HUES64 (cell line): ENCODE measurements at regions not wholly inside any gene's neighbourhood (a gene's known extent, or its start where the extent isn't known, plus 50 kb on each side); places are given as distances from the start of the nearest gene placed in this dataset.
"Not testable (repeated sequence)": the region's sequence is repeated elsewhere in the genome, so short reads cannot be mapped to it uniquely, and the experiment has no call there.

Experiments used
- H3K27ac ChIP-seq: 2 replicates; pipeline ENCODE4 v1.7.0; 2013; ENCODE audit warnings: low read depth, low read length, inconsistent platforms
- H3K27me3 ChIP-seq: 2 replicates; pipeline ENCODE4 v1.6.1; 2013; ENCODE audit warnings: mild to moderate bottlenecking, low read length; ENCODE audit not compliant: insufficient read depth
- H3K36me3 ChIP-seq: 2 replicates; pipeline ENCODE4 v1.6.1; 2013; ENCODE audit warnings: mild to moderate bottlenecking, low read length; ENCODE audit not compliant: insufficient read depth
- H3K4me1 ChIP-seq: 2 replicates; pipeline ENCODE4 v1.6.1; 2013; ENCODE audit warnings: mild to moderate bottlenecking, low read length, moderate library complexity; ENCODE audit not compliant: insufficient read depth
- H3K4me3 ChIP-seq: 2 replicates; pipeline ENCODE4 v1.5.1; 2013; ENCODE audit warnings: mild to moderate bottlenecking, low read length, moderate library complexity
- H3K9ac ChIP-seq: 2 replicates; pipeline ENCODE4 v1.6.1; 2013; ENCODE audit warnings: mild to moderate bottlenecking, low read depth, low read length
- H3K9me3 ChIP-seq: 2 replicates; pipeline ENCODE4 v1.6.1; 2013; ENCODE audit warnings: low read depth, low read length; ENCODE audit not compliant: insufficient read depth
- WGBS: fragments of 150-250, 120-280 bp; methylation state at CpG from one replicate; pipeline ENCODE4 v1.1.7; 2013; ENCODE audit warnings: missing lambda C conversion rate; 5-methylcytosine and 5-hydroxymethylcytosine counted together

DNA sequence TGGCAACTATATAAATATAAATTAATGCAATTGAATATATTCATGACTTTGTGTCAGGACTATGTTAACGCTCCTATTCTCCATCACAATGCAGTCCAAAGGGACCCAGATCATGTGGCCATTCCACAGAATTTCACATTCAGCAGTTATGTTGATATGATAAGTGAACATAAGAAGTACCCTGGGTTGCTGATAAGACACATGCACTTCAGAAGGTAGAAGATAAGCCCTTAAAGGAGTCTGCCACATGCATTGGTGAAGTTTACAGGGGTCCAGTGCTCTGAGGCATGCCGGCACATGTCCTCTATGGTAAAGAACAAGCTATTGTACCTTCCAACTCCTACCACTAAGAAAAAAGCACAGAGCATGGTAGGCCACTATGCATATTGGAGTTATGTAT is 76.4 kb downstream of the PHAX start:
- peaks cover 26% of the 10 kb centered on the region for H3K4me1 ChIP-seq
- H3K27ac ChIP-seq: no peak overlapping the region
- H3K4me3 ChIP-seq: no peak overlapping the region
- no peaks in the 10 kb centered on the region for H3K27me3 ChIP-seq
- no peaks in the 10 kb centered on the region for H3K36me3 ChIP-seq
- WGBS: 88% methylated on average over 1 of the region's 2 CpGs
- H3K9ac ChIP-seq: no peak overlapping the region
- H3K9me3 ChIP-seq: no peaks in the 10 kb centered on the region

DNA sequence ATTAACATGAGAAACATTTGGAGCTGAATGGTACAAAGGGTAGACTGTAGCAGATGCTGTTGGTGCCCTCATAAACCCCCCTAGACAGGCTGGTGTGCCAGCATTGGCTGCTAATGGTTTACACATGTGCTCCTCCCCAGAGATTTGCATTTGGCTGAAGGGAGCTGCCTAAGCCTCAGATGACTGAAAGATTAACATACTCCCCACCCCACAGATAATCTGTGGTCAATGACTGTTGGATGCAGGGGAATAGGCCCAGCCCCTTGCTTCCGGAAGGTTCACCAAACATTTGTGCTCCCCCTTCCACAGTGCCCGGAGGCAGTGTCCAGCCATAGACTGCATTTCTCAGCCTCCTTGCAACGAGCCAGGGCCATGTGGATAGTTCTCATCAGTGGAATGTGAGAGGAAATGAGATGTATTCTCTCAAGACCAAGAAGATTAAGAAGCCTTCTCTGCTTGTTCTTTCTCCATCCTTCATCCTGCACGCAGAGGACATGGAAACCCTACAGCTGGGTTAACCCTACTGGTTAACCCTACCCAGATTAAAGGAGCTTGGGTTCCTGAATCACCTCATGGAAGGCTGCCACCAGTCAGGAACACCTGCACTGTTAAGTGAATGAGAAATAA is 79.6 kb downstream of the PHAX start:
- Histone ChIP-seq H3K27ac (no peak overlapping the region; the same call in 1 of the 2 replicates), H3K4me3 (no peak overlapping the region), H3K4me1 (peaks cover 13% of the 10 kb centered on the region), H3K9ac (no peak overlapping the region), H3K9me3 (no peaks in the 10 kb centered on the region), H3K36me3 (no peaks in the 10 kb centered on the region), H3K27me3 (no peaks in the 10 kb centered on the region)
- WGBS: 24% methylated on average over 3 of the region's 4 CpGs

DNA sequence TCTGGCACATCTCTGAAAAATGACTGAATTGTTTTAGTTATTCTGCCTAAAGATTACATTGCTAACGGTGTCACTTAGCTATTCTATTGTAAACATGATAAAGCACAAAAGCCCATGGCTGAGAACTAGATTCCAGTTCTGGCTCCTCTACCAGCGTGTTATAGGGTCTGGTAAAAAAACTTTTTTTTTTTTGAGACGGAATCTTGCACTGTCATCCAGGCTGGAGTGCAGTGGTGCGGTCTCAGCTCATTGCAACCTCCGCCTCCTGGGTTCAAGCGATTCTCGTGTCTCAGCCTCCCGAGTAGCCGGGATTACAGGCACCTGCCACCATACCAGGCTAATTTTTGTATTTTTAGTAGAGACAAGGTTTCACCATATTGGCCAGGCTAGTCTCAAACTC is 80.6 kb downstream of the PHAX start:
- not testable (repeated sequence) for H3K27ac ChIP-seq, H3K4me3 ChIP-seq, H3K36me3 ChIP-seq, H3K9me3 ChIP-seq, H3K27me3 ChIP-seq, H3K9ac ChIP-seq
- WGBS: 95% methylated on average over 9 of the region's 9 CpGs
- peaks cover 15% of the 10 kb centered on the region for H3K4me1 ChIP-seq

DNA sequence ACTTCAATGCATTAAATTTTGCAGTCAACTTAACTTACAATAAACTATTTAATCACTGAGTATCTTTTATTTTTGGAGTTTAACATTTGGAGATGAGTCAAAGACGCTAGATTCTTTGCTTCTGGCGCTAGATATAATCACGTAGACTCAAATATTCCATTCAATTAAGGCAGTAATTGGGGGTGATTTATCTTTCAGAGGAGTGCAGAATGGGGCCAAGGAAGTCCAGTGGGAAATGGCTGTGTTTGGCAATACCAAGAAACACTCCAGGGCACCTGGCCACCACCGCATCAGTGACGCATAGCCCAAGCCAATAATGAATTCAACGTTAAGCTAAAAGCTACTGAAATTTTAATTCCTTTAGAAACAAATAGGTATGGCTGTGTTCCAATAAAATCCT is 81.2 kb downstream of the PHAX start:
- Histone ChIP-seq H3K9me3 (no peaks in the 10 kb centered on the region), H3K27ac (no peak overlapping the region), H3K4me3 (no peak overlapping the region), H3K9ac (no peak overlapping the region), H3K4me1 (peaks cover 15% of the 10 kb centered on the region), H3K36me3 (no peaks in the 10 kb centered on the region), H3K27me3 (no peaks in the 10 kb centered on the region)
- WGBS: 91% methylated on average over 6 of the region's 6 CpGs

DNA sequence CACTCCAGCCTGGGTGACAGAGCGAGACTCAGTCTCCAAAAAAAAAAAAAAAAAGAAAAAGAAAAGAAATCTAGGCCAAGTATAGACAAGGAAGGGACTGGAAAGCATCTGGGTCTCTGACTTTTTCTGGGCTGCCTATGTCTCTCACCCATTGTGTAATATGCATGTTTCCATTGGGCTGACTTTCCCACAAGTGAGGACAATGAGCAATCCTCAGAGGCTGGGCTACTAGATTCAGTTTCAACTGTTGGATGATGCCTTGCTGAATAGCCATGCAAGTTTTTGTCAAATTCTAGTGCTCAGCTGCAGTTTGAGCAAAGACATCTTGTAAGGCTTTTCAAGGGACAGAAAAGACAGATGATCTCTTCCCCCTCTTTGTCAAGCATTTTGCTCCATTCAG is 82.1 kb downstream of the PHAX start:
- H3K4me3 ChIP-seq: no peak overlapping the region
- H3K4me1 ChIP-seq: peaks cover 15% of the 10 kb centered on the region
- no peaks in the 10 kb centered on the region for H3K36me3 ChIP-seq
- H3K27me3 ChIP-seq: no peaks in the 10 kb centered on the region
- no peak overlapping the region for H3K9ac ChIP-seq
- 100% methylated on average over 1 of the region's 1 CpG for WGBS
- H3K9me3 ChIP-seq: no peaks in the 10 kb centered on the region
- H3K27ac ChIP-seq: no peak overlapping the region

DNA sequence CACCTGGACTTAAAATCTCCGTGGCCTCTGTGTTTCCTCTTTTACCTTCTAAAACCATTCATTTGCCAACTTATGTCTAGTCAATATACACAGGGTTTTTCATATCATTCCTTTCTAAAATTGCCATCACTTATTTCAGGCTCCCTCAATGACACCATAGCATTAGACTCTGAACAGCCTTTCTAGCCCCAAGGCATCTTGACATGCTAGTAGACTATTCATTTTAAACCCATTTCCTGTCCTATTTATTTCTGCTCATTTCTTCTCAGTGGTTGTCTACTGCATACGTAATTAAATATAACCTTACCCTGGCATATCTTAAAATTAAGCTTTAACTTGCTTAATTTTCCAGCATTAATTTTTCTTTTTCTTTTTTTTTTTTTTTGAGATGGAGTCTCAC is 83.2 kb downstream of the PHAX start:
- Histone ChIP-seq H3K9ac (no peak overlapping the region), H3K9me3 (no peaks in the 10 kb centered on the region), H3K36me3 (no peaks in the 10 kb centered on the region), H3K27me3 (no peaks in the 10 kb centered on the region), H3K27ac (no peak overlapping the region), H3K4me1 (peaks cover 15% of the 10 kb centered on the region), H3K4me3 (no peak overlapping the region)
- whole genome bisulfite sequencing: 93% methylated on average over 2 of the region's 2 CpGs

DNA sequence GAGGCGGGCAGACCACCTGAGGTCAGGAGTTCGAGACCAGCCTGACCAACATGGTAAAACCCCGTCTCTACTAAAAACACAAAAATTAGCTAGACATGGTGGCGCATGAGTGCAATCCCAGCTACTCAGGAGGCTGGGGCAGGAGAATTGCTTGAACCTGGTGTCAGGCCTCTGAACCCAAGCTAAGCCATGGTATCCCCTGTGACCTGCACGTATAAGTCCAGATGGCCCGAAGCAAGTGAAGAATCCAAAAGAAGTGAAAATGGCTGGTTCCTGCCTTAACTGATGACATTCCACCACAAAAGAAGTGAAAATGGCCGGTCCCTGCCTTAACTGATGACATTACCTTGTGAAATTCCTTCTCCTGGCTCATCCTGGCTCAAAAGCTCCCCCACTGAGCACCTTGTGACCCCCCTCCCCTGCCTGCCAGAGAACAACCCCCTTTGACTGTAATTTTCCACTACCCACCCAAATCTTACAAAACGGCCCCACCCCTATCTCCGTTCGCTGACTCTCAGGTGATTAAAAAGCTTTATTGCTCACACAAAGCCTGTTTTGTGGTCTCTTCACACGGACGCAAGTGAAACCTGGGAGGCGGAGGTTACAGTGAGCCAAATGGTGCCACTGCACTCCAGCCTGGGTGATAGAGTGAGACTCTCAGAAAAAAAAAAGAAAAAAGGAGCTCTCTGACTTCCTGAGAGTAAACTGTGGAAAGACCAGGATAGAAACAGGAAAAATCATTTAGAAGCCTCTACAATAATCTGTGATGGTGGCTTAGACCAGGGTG is 84.1 kb downstream of the PHAX start:
- H3K27me3 ChIP-seq, H3K4me3 ChIP-seq, H3K9me3 ChIP-seq, H3K36me3 ChIP-seq: not testable (repeated sequence)
- Histone ChIP-seq H3K27ac (peak overlapping the region; percentile 86), H3K4me1 (peaks cover 12% of the 10 kb centered on the region), H3K9ac (peak overlapping the region; percentile 17; the same call in 1 of the 2 replicates)
- 39% methylated on average over 13 of the region's 13 CpGs for WGBS

DNA sequence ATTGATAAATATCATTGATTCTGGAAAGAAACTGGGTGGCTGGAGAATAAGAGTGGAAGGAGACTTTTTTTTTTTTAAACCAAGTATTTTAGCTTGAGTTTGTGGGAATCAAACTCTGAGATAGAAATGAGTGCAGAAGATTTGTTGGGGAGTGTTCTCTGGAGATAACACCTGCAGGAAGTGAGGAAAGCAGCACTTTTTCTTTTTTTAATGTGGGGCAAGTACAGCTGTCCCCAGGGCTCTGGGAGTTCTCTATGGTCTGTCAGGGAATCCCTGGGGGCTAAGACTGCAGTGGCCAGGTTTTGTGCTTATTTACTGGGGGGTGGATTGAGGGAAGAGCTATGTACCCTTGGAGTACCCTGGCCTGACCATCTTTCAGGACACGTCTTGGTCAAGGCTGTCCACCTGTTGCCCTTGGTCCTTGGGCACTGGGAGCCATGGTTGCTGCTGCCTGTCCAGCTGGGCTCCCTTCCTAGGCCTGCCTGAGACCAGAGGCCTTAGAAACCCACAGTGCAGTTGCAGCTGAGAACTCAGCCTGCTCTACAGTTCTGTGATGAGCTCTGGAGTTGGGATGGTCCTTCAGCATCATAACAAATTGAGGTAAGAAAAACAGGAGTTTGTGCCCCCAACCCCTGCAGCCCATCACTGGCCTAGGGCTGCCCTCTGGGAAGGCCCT is 85.8 kb downstream of the PHAX start:
- Histone ChIP-seq H3K27me3 (no peaks in the 10 kb centered on the region), H3K36me3 (no peaks in the 10 kb centered on the region), H3K9ac (no peak overlapping the region), H3K27ac (no peak overlapping the region), H3K9me3 (no peaks in the 10 kb centered on the region), H3K4me1 (peaks cover 6% of the 10 kb centered on the region; the same call in 1 of the 2 replicates), H3K4me3 (no peak overlapping the region)
- WGBS: 87% methylated on average over 1 of the region's 1 CpG

DNA sequence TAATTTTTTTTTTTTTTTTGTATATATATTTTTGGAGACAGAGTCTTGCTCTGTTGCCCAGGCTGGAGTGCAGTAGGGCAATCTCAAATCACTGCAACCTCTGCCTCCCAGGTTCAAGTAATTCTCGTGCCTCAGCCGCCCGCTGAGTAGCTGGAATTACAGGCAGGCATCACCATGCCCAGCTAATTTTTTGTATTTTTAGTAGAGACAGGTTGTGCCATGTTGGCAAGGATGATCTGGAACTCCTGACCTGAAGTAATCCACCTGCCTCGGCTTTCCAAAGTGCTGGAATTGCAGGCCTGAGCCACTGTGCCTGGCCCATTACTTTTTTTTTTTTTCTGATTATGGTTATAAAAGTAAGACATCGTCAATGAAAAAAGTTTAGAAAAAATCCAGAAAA is 84.0 kb upstream of the LMNB1 start:
- Histone ChIP-seq H3K27ac (no peak overlapping the region), H3K27me3 (no peaks in the 10 kb centered on the region), H3K4me3 (no peak overlapping the region), H3K9me3 (no peaks in the 10 kb centered on the region), H3K36me3 (no peaks in the 10 kb centered on the region), H3K9ac (no peak overlapping the region), H3K4me1 (no peaks in the 10 kb centered on the region)
- WGBS: 99% methylated on average over 4 of the region's 5 CpGs

DNA sequence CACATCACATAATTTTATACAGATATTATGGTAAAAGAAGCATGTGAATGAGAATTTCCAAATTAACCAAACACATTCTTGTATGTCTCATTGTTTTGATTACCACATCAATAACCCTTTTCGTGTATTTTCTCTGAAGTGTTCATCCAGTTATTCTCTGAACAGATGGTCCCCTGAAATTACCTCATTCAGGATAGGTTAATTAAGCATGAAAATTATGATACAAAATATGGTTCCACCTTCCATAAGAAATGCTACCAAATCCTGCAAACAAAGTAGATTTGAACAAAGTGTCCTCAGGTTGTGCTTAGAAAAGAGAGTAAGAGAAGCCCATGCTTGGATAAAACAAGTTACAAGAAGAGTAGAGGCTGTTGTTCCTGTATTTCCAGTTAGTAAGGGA is 83.1 kb upstream of the LMNB1 start:
- Histone ChIP-seq H3K4me3 (no peak overlapping the region), H3K36me3 (no peaks in the 10 kb centered on the region), H3K27me3 (no peaks in the 10 kb centered on the region), H3K9me3 (no peaks in the 10 kb centered on the region), H3K9ac (no peak overlapping the region), H3K27ac (no peak overlapping the region), H3K4me1 (no peaks in the 10 kb centered on the region)
- 100% methylated on average over 1 of the region's 1 CpG for WGBS

DNA sequence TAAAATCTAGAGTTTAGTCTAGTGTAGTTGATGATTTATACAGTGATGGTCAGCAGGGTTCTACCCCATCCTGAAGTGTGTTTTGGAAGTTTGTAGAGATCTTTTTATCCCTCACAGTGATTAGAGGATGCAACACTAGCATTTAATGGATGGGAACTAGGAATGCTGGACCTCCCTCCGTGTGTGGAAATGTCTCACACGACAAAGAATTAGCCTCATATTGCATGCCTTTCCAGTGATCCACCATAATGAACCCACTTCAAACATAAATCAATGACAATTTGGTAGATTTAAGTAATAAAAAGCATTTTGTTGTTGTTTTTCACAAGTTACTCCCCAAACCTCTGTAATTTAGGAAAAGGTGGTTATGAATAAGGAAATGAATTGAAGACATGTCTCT is 82.5 kb upstream of the LMNB1 start:
- Histone ChIP-seq H3K27ac (no peak overlapping the region), H3K4me3 (no peak overlapping the region), H3K4me1 (no peaks in the 10 kb centered on the region), H3K9me3 (no peaks in the 10 kb centered on the region), H3K9ac (no peak overlapping the region), H3K36me3 (no peaks in the 10 kb centered on the region), H3K27me3 (no peaks in the 10 kb centered on the region)
- WGBS: 67% methylated on average over 2 of the region's 2 CpGs
